SK-N-SH (cell line): ENCODE measurements at regions not wholly inside any gene's neighbourhood (a gene's known extent, or its start where the extent isn't known, plus 50 kb on each side); places are given as distances from the start of the nearest gene placed in this dataset.

Source experiments
- CTCF ChIA-PET: fragments of 300-600, 350-600 bp; formaldehyde crosslinking; extraction: SDS; loops from one replicate; lab custom pipeline; 2021; lab: Yijun Ruan, JAX
- POLR2A ChIA-PET: fragments of 350-600 bp; sonication (Branson Sonifier 250); formaldehyde crosslinking; extraction: SDS; loops from one replicate; lab custom pipeline; 2020; ENCODE audit warnings: antibody characterized with exemption, inconsistent platforms; lab: Yijun Ruan, JAX
- DNase-seq: peaks from one replicate; pipeline ENCODE4 v3.0.0; 2012
- H2AFZ ChIP-seq: fragments of 200-600 bp; sonication (generic); 2 replicates; pipeline ENCODE4 v1.8.1; 2016; ENCODE audit warnings: antibody characterized with exemption, mild to moderate bottlenecking, low read depth
- H3F3A ChIP-seq: fragments of 200-600 bp; sonication (generic); replicated peaks from 2 replicates; pipeline ENCODE3; 2016; ENCODE audit warnings: antibody characterized with exemption, mild to moderate bottlenecking; ENCODE audit not compliant: insufficient read depth
- H3K27ac ChIP-seq, 2 experiments: fragments of 200-500 bp in 1 of 2; fragments of 200-600 bp in 1 of 2; sonication (Bioruptor generic) in 1 of 2; sonication (generic), shearing (Covaris generic) in 1 of 2; 2 replicates each; pipeline versions ENCODE4 v1.5.1 to v1.6.1; 2014 to 2016; ENCODE audit warnings: low read depth in 2 of 2, inconsistent platforms in 1 of 2, low read length in 1 of 2, mild to moderate bottlenecking in 1 of 2, mixed read lengths in 1 of 2
- H3K27me3 ChIP-seq: fragments of 200-600 bp; sonication (generic), shearing (Covaris generic); 2 replicates; pipeline ENCODE4 v1.6.1; 2016; ENCODE audit warnings: mixed run types; ENCODE audit not compliant: insufficient read depth
- H3K36me3 ChIP-seq, 2 experiments: fragments of 200-500 bp in 1 of 2; fragments of 200-600 bp in 1 of 2; sonication (Bioruptor generic) in 1 of 2; sonication (generic) in 1 of 2; replicated peaks in 1 of 2; 2 replicates each; pipeline versions ENCODE3 to v1.5.1; 2014 to 2016; ENCODE audit warnings: low read length in 1 of 2, mild to moderate bottlenecking in 1 of 2; ENCODE audit not compliant: insufficient read depth in 2 of 2, control insufficient read depth in 1 of 2
- H3K4me1 ChIP-seq, 2 experiments: fragments of 200-500 bp in 1 of 2; fragments of 200-600 bp in 1 of 2; sonication (Bioruptor generic) in 1 of 2; sonication (generic), shearing (Covaris generic) in 1 of 2; 2 replicates each; pipeline versions ENCODE4 v1.5.1 to v1.6.1; 2014 to 2016; ENCODE audit warnings: low read depth in 1 of 2, low read length in 1 of 2, mixed run types in 1 of 2; ENCODE audit not compliant: insufficient read depth in 2 of 2, control insufficient read depth in 1 of 2
- H3K4me2 ChIP-seq: fragments of 200-600 bp; sonication (generic), shearing (Covaris generic); 2 replicates; pipeline ENCODE4 v1.6.1; 2017; ENCODE audit warnings: mixed run types
- H3K4me3 ChIP-seq, 2 experiments: fragments of 200-500 bp in 1 of 2; fragments of 200-600 bp in 1 of 2; sonication (Bioruptor generic) in 1 of 2; sonication (generic), shearing (Covaris generic) in 1 of 2; 2 replicates each; pipeline versions ENCODE4 v1.5.1 to v1.8.1; 2014 to 2016; ENCODE audit warnings: low read depth in 2 of 2, inconsistent platforms in 1 of 2, low read length in 1 of 2, mild to moderate bottlenecking in 1 of 2, mixed read lengths in 1 of 2, moderate library complexity in 1 of 2
- H3K79me2 ChIP-seq: fragments of 200-600 bp; sonication (generic); 2 replicates; pipeline ENCODE4 v1.8.1; 2017; ENCODE audit warnings: mild to moderate bottlenecking; ENCODE audit not compliant: insufficient read depth
- H3K9ac ChIP-seq: fragments of 200-600 bp; sonication (generic); 2 replicates; pipeline ENCODE4 v1.6.1; 2017; ENCODE audit warnings: mixed run types
- H3K9me2 ChIP-seq: fragments of 200-600 bp; sonication (generic); 2 replicates; pipeline ENCODE4 v1.6.1; 2017; ENCODE audit warnings: mixed run types
- H3K9me3 ChIP-seq: fragments of 200-600 bp; sonication (generic); 2 replicates; pipeline ENCODE4 v1.6.1; 2017; ENCODE audit warnings: mixed run types, mild to moderate bottlenecking, moderate library complexity
- H4K20me1 ChIP-seq: fragments of 200-600 bp; sonication (generic); 2 replicates; pipeline ENCODE4 v1.6.1; 2017; ENCODE audit warnings: mild to moderate bottlenecking, mixed run types; ENCODE audit not compliant: insufficient read depth
- CHD2 ChIP-seq: fragments of 150-350 bp; IDR thresholded peaks from 2 replicates; pipeline ENCODE4 v1.6.1; 2018; ENCODE audit warnings: low read length; ENCODE audit not compliant: partially characterized antibody
- ELF1 ChIP-seq: IDR thresholded peaks from 2 replicates; pipeline ENCODE4 v1.4.0; 2012
- EP300 ChIP-seq, 2 experiments: IDR thresholded peaks; 2 replicates each; pipeline versions ENCODE4 v1.4.0 to v1.6.1; 2012; ENCODE audit warnings: borderline replicate concordance in 1 of 2, low read depth in 1 of 2, low read length in 1 of 2
- FOSL2 ChIP-seq: IDR thresholded peaks from 2 replicates; pipeline ENCODE4 v1.4.0; 2012; ENCODE audit warnings: low read depth, mild to moderate bottlenecking, moderate library complexity, borderline replicate concordance
- FOXM1 ChIP-seq: IDR thresholded peaks from 2 replicates; pipeline ENCODE4 v1.4.0; 2012; ENCODE audit warnings: low read depth, mild to moderate bottlenecking
- GATA2 ChIP-seq: sonication (generic); formaldehyde crosslinking; IDR thresholded peaks from 2 replicates; pipeline ENCODE4 v1.5.0; 2020; ENCODE audit warnings: mild to moderate bottlenecking, missing genetic modification reagents
- JUND ChIP-seq: IDR thresholded peaks from 2 replicates; pipeline ENCODE4 v1.4.0; 2012
- MEF2A ChIP-seq: IDR thresholded peaks from 2 replicates; pipeline ENCODE4 v1.4.0; 2012; ENCODE audit warnings: low read depth, borderline replicate concordance
- NFIC ChIP-seq: IDR thresholded peaks from 2 replicates; pipeline ENCODE4 v1.4.0; 2012; ENCODE audit warnings: borderline replicate concordance
- NRF1 ChIP-seq: IDR thresholded peaks from 2 replicates; pipeline ENCODE4 v1.6.1; 2012; ENCODE audit warnings: low read depth, mild to moderate bottlenecking, low read length
- POLR2AphosphoS5 ChIP-seq: IDR thresholded peaks from 2 replicates; pipeline ENCODE4 v1.6.1; 2012; ENCODE audit warnings: low read depth, low read length
- RAD21 ChIP-seq: IDR thresholded peaks from 2 replicates; pipeline ENCODE4 v1.6.1; 2012; ENCODE audit warnings: mild to moderate bottlenecking, low read length
- RFX5 ChIP-seq: IDR thresholded peaks from 2 replicates; pipeline ENCODE4 v1.6.1; 2012; ENCODE audit warnings: mild to moderate bottlenecking, improper control_type of control experiment, low read length
- SIN3A ChIP-seq: IDR thresholded peaks from 2 replicates; pipeline ENCODE4 v1.6.1; 2012; ENCODE audit warnings: low read depth, mild to moderate bottlenecking, low read length, moderate library complexity, borderline replicate concordance
- TAF1 ChIP-seq: IDR thresholded peaks from 2 replicates; pipeline ENCODE4 v1.6.1; 2012; ENCODE audit warnings: low read depth, mild to moderate bottlenecking, low read length, moderate library complexity, borderline replicate concordance
- USF1 ChIP-seq: IDR thresholded peaks from 2 replicates; pipeline ENCODE4 v1.4.0; 2012; ENCODE audit warnings: low read depth, borderline replicate concordance
- WGBS: methylation state at CpG from one replicate; pipeline ENCODE4 v1.1.6; 2017; ENCODE audit warnings: low lambda C conversion rate; 5-methylcytosine and 5-hydroxymethylcytosine counted together
- TF ChIP-seq, protein P1 (sequence below): IDR thresholded peaks from 2 replicates; pipeline ENCODE4 v1.4.0; 2012; ENCODE audit warnings: low read depth, borderline replicate concordance
- TF ChIP-seq, protein P2 (sequence below): fragments of 150-350 bp; IDR thresholded peaks from 2 replicates; pipeline ENCODE4 v1.6.1; 2016; ENCODE audit warnings: mild to moderate bottlenecking, low read depth, low read length
- TF ChIP-seq, protein P3 (sequence below): fragments of 200-600 bp; sonication (generic); IDR thresholded peaks from 2 replicates; pipeline ENCODE4 v1.6.1; 2017; ENCODE audit warnings: antibody characterized with exemption, mild to moderate bottlenecking, moderate library complexity

DNA sequence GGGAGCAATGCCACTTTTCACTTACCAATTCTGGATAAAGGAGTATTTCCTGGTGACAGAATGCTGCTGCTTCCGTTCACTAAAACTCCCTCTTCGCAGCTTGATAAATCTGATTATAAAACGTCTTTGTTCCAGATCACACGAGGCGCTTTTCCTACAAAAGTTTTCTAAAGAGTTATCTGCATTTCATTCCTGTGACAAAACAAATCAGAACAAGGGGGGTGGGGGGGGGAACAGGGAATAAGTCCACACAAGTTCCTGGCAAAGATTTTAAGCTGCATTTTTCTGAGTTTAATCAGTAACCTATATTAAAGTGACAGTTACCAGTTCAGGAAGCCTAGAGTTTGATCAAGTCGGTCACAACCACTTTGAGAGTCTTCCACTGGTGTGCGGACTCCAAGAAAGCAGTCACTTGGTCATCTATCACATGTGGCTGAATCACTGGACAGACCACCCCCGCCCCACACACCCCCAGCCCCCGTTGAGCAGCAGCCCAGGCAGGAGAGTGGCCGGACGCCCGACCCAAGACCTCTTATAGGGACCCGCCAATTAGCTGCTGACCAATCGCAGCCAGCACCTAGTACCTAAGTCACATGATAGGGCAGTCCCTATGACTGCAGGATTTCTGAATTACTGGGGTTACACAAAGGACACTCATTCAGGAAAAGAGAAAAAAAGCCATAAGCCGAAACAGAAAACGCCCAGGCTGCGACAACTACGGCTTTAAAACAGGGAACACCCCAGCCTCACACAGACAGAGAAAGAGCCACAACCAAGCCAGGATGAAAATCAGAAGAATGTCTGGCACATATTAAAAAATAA is 569.3 kb upstream of the DIPK2B start (continued):
- TF ChIP-seq POLR2AphosphoS5 (peak; percentile 70), SIN3A (peak; percentile 12; the same call in 1 of the 2 replicates), FOSL2 (peak; percentile 53; the same call in 1 of the 2 replicates), EP300 (IDR thresholded peaks at IDR 0.05; ENCODE audit: borderline replicate concordance in 1 of 2, low read depth in 1 of 2, low read length in 1 of 2) (0 out of 4 replicates have a peak, but pooled peaks of 1 of the 2 experiments have one; percentile 59), MEF2A (no peak)
- TF ChIP-seq, protein P1, sequence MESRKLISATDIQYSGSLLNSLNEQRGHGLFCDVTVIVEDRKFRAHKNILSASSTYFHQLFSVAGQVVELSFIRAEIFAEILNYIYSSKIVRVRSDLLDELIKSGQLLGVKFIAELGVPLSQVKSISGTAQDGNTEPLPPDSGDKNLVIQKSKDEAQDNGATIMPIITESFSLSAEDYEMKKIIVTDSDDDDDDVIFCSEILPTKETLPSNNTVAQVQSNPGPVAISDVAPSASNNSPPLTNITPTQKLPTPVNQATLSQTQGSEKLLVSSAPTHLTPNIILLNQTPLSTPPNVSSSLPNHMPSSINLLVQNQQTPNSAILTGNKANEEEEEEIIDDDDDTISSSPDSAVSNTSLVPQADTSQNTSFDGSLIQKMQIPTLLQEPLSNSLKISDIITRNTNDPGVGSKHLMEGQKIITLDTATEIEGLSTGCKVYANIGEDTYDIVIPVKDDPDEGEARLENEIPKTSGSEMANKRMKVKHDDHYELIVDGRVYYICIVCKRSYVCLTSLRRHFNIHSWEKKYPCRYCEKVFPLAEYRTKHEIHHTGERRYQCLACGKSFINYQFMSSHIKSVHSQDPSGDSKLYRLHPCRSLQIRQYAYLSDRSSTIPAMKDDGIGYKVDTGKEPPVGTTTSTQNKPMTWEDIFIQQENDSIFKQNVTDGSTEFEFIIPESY, result peak; percentile 26; the same call in 1 of the 2 replicates
- TF ChIP-seq, protein P2, sequence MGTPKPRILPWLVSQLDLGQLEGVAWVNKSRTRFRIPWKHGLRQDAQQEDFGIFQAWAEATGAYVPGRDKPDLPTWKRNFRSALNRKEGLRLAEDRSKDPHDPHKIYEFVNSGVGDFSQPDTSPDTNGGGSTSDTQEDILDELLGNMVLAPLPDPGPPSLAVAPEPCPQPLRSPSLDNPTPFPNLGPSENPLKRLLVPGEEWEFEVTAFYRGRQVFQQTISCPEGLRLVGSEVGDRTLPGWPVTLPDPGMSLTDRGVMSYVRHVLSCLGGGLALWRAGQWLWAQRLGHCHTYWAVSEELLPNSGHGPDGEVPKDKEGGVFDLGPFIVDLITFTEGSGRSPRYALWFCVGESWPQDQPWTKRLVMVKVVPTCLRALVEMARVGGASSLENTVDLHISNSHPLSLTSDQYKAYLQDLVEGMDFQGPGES, result no peak
- TF ChIP-seq, all 33 proteins: peak for 15

DNA sequence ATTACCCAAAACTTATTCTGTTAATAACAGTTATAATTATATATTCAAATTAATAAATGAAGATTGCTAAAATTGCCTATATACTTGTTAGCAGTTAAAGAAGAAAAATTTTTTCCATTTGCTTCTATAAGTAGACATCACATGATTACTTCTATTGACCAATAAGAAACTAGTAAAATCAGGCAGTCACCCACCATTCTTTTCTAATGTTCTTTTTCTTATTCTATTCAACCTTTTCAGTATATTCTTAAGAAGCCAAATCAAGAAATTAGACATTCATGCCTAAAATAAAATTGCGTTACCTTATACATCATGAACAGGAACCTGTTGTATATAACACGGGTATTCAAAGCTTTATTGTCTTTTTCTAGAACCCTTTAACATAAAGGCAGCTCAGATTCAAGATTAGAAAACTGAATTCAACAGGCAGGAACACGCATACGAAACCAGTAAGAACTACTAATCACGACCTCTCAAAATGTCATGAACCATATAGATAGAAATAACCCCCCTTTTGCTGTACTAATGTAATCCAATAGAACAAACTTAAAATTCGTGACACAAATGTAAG is 568.1 kb upstream of the DIPK2B start:
- POLR2A ChIA-PET, result no interaction called here
- TF ChIP-seq, protein P3, sequence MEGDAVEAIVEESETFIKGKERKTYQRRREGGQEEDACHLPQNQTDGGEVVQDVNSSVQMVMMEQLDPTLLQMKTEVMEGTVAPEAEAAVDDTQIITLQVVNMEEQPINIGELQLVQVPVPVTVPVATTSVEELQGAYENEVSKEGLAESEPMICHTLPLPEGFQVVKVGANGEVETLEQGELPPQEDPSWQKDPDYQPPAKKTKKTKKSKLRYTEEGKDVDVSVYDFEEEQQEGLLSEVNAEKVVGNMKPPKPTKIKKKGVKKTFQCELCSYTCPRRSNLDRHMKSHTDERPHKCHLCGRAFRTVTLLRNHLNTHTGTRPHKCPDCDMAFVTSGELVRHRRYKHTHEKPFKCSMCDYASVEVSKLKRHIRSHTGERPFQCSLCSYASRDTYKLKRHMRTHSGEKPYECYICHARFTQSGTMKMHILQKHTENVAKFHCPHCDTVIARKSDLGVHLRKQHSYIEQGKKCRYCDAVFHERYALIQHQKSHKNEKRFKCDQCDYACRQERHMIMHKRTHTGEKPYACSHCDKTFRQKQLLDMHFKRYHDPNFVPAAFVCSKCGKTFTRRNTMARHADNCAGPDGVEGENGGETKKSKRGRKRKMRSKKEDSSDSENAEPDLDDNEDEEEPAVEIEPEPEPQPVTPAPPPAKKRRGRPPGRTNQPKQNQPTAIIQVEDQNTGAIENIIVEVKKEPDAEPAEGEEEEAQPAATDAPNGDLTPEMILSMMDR, result no peak
- TF ChIP-seq ELF1 (no peak), TAF1 (peak; percentile 14; the same call in 1 of the 2 replicates), USF1 (no peak), RFX5 (no peak), NFIC (no peak), JUND (no peak), FOXM1 (no peak), FOSL2 (no peak), CHD2 (no peak), RAD21 (no peak), MEF2A (no peak), NRF1 (no peak), GATA2 (no peak)
- TF ChIP-seq, protein P1, result no peak
- TF ChIP-seq, protein P2, result no peak

More for the DNA sequence above, 568.1 kb upstream of the DIPK2B start:
- H2AFZ ChIP-seq, result no peak overlapping the region
- CTCF ChIA-PET, result no interaction called here
- H3K27me3 ChIP-seq, result no peaks in the 10 kb centered on the region
- H3F3A ChIP-seq, result peaks cover 84% of the 10 kb centered on the region
- H3K79me2 ChIP-seq, result peaks cover 97% of the 10 kb centered on the region
- peak overlapping the region; percentile 61 to 69; a peak in 3 of 4 replicates for H3K4me3 ChIP-seq
- H3K27ac ChIP-seq, result peak overlapping the region; percentile 81 to 96; a peak in 3 of 4 replicates
- peaks cover 48% of the 10 kb centered on the region; the same call in 1 of the 2 replicates for H4K20me1 ChIP-seq
- no peak for DNase-seq
- H3K9ac ChIP-seq, result peak overlapping the region; percentile 99
- H3K4me2 ChIP-seq, result peak overlapping the region; percentile 81
- no peaks in the 10 kb centered on the region for H3K9me3 ChIP-seq
- WGBS, result 1% methylated on average over 6 of the region's 6 CpGs
- H3K9me2 ChIP-seq, result no peaks in the 10 kb centered on the region
- peaks cover 41 to 63% of the 10 kb centered on the region in 2 experiments for H3K36me3 ChIP-seq
- H3K4me1 ChIP-seq, result peaks cover 0 to 20% of the 10 kb centered on the region in 2 experiments
